BLaER1 (cell line): ENCODE measurements at regions not wholly inside any gene's neighbourhood (a gene's known extent, or its start where the extent isn't known, plus 50 kb on each side); places are given as distances from the start of the nearest gene placed in this dataset.

ENCODE experiments used
- H3K27ac ChIP-seq: shearing (Covaris generic); formaldehyde crosslinking; 2 replicates; pipeline ENCODE4 v1.8.1; 2022
- H3K27me3 ChIP-seq: shearing (Covaris generic); formaldehyde crosslinking; 2 replicates; pipeline ENCODE4 v1.8.1; 2022
- H3K36me3 ChIP-seq: shearing (Covaris generic); formaldehyde crosslinking; 2 replicates; pipeline ENCODE4 v1.8.1; 2022
- H3K4me1 ChIP-seq: shearing (Covaris generic); formaldehyde crosslinking; 2 replicates; pipeline ENCODE4 v1.8.1; 2022
- H3K4me2 ChIP-seq: shearing (Covaris generic); formaldehyde crosslinking; 2 replicates; pipeline ENCODE4 v1.8.1; 2022
- H3K4me3 ChIP-seq: shearing (Covaris generic); formaldehyde crosslinking; 2 replicates; pipeline ENCODE4 v1.8.1; 2022
- H3K9ac ChIP-seq: shearing (Covaris generic); formaldehyde crosslinking; 2 replicates; pipeline ENCODE4 v1.8.1; 2022
- H3K9me3 ChIP-seq: shearing (Covaris generic); formaldehyde crosslinking; 2 replicates; pipeline ENCODE4 v1.8.1; 2022
- H4K20me1 ChIP-seq: shearing (Covaris generic); formaldehyde crosslinking; 2 replicates; pipeline ENCODE4 v1.8.1; 2022
- Cebpa-rat ChIP-seq: shearing (Covaris generic); IDR thresholded peaks from 2 replicates; pipeline ENCODE4 v1.8.1; 2022

- Histone ChIP-seq H4K20me1 (no peaks in the 10 kb centered on the region), H3K27ac (no peak overlapping the region), H3K27me3 (no peaks in the 10 kb centered on the region), H3K9me3 (no peaks in the 10 kb centered on the region), H3K4me3 (no peak overlapping the region), H3K4me2 (no peak overlapping the region), H3K9ac (no peak overlapping the region), H3K4me1 (no peaks in the 10 kb centered on the region), H3K36me3 (no peaks in the 10 kb centered on the region)
- TF ChIP-seq Cebpa-rat: no peak
Observed at GRCh38 chr1:214989341-214989740, 93.2 kb upstream of the KCNK2 start.

GRCh38 chr1:214990619-214991018 is 91.9 kb upstream of the KCNK2 start:
- TF ChIP-seq Cebpa-rat: no peak
- H4K20me1 ChIP-seq: no peaks in the 10 kb centered on the region
- no peak overlapping the region for H3K9ac ChIP-seq
- no peaks in the 10 kb centered on the region for H3K9me3 ChIP-seq
- H3K4me2 ChIP-seq: no peak overlapping the region
- no peaks in the 10 kb centered on the region for H3K4me1 ChIP-seq
- H3K27ac ChIP-seq: no peak overlapping the region
- no peak overlapping the region for H3K4me3 ChIP-seq
- H3K36me3 ChIP-seq: no peaks in the 10 kb centered on the region
- H3K27me3 ChIP-seq: no peaks in the 10 kb centered on the region

- Histone ChIP-seq H3K9ac (no peak overlapping the region), H3K36me3 (no peaks in the 10 kb centered on the region), H4K20me1 (no peaks in the 10 kb centered on the region), H3K27ac (no peak overlapping the region), H3K4me3 (no peak overlapping the region), H3K4me2 (no peak overlapping the region), H3K27me3 (no peaks in the 10 kb centered on the region), H3K9me3 (no peaks in the 10 kb centered on the region), H3K4me1 (no peaks in the 10 kb centered on the region)
- no peak for TF ChIP-seq Cebpa-rat
Observed at GRCh38 chr1:214991691-214992315, 90.7 kb upstream of the KCNK2 start.

- TF ChIP-seq Cebpa-rat: no peak
- Histone ChIP-seq H3K9ac (no peak overlapping the region), H3K4me3 (no peak overlapping the region), H3K27ac (no peak overlapping the region), H3K4me1 (no peaks in the 10 kb centered on the region), H3K4me2 (no peak overlapping the region), H3K27me3 (no peaks in the 10 kb centered on the region), H4K20me1 (no peaks in the 10 kb centered on the region), H3K36me3 (no peaks in the 10 kb centered on the region), H3K9me3 (no peaks in the 10 kb centered on the region)
Observed at GRCh38 chr1:214993419-214993818, 89.1 kb upstream of the KCNK2 start.

GRCh38 chr1:214997685-214998084 is 84.9 kb upstream of the KCNK2 start:
- Histone ChIP-seq H3K4me2 (no peak overlapping the region), H3K4me1 (no peaks in the 10 kb centered on the region), H3K27ac (no peak overlapping the region), H3K27me3 (no peaks in the 10 kb centered on the region), H3K36me3 (no peaks in the 10 kb centered on the region), H3K9ac (no peak overlapping the region), H3K9me3 (no peaks in the 10 kb centered on the region), H3K4me3 (no peak overlapping the region), H4K20me1 (no peaks in the 10 kb centered on the region)
- no peak for TF ChIP-seq Cebpa-rat

GRCh38 chr1:215001419-215002021 is 81.0 kb upstream of the KCNK2 start:
- no peaks in the 10 kb centered on the region for H3K4me1 ChIP-seq
- H4K20me1 ChIP-seq: no peaks in the 10 kb centered on the region
- H3K9ac ChIP-seq: no peak overlapping the region
- no peaks in the 10 kb centered on the region for H3K27me3 ChIP-seq
- no peak overlapping the region for H3K4me3 ChIP-seq
- no peaks in the 10 kb centered on the region for H3K9me3 ChIP-seq
- H3K4me2 ChIP-seq: no peak overlapping the region
- TF ChIP-seq Cebpa-rat: no peak
- no peaks in the 10 kb centered on the region for H3K36me3 ChIP-seq
- H3K27ac ChIP-seq: no peak overlapping the region

DNA sequence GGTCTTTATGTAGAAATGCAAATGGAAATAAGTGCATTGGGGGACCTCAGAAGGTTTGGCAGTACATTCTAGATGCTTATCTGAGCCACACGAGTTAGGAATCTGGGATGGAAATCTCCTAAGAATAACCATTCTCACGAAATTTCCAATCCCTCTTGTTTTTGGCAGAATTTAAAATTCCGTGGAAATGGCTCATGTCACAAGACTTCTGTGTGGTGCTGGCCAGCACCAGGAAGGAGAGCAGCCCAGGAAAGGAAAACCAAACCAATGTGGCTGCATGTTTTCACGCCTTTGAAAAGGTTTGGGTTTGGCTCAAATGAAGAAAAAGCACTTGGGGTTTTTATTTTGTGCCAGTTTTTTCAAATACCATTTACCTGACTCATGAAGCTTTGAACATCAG is 80.1 kb upstream of the KCNK2 start:
- Histone ChIP-seq H3K27me3 (no peaks in the 10 kb centered on the region), H4K20me1 (no peaks in the 10 kb centered on the region), H3K4me2 (no peak overlapping the region), H3K36me3 (no peaks in the 10 kb centered on the region), H3K9ac (no peak overlapping the region), H3K4me1 (no peaks in the 10 kb centered on the region), H3K27ac (no peak overlapping the region), H3K9me3 (no peaks in the 10 kb centered on the region), H3K4me3 (no peak overlapping the region)
- TF ChIP-seq Cebpa-rat: no peak

- H3K4me2 ChIP-seq: no peak overlapping the region
- H3K27ac ChIP-seq: no peak overlapping the region
- no peaks in the 10 kb centered on the region for H3K27me3 ChIP-seq
- H3K9me3 ChIP-seq: no peaks in the 10 kb centered on the region
- no peaks in the 10 kb centered on the region for H3K4me1 ChIP-seq
- no peaks in the 10 kb centered on the region for H3K36me3 ChIP-seq
- H3K9ac ChIP-seq: no peak overlapping the region
- no peak for TF ChIP-seq Cebpa-rat
- no peaks in the 10 kb centered on the region for H4K20me1 ChIP-seq
- H3K4me3 ChIP-seq: no peak overlapping the region
Observed at GRCh38 chr1:215003686-215004085, 78.9 kb upstream of the KCNK2 start.

GRCh38 chr1:215004121-215004827 is 78.3 kb upstream of the KCNK2 start:
- H3K4me2 ChIP-seq: no peak overlapping the region
- H3K36me3 ChIP-seq: no peaks in the 10 kb centered on the region
- no peaks in the 10 kb centered on the region for H3K27me3 ChIP-seq
- no peak overlapping the region for H3K27ac ChIP-seq
- no peaks in the 10 kb centered on the region for H3K9me3 ChIP-seq
- H3K4me1 ChIP-seq: no peaks in the 10 kb centered on the region
- no peak overlapping the region for H3K9ac ChIP-seq
- H4K20me1 ChIP-seq: no peaks in the 10 kb centered on the region
- H3K4me3 ChIP-seq: no peak overlapping the region
- no peak for TF ChIP-seq Cebpa-rat

GRCh38 chr1:215005078-215005477 is 77.5 kb upstream of the KCNK2 start:
- Histone ChIP-seq H3K4me3 (no peak overlapping the region), H3K27me3 (no peaks in the 10 kb centered on the region), H3K27ac (no peak overlapping the region), H3K36me3 (no peaks in the 10 kb centered on the region), H3K9ac (no peak overlapping the region), H3K4me2 (no peak overlapping the region), H4K20me1 (no peaks in the 10 kb centered on the region), H3K9me3 (no peaks in the 10 kb centered on the region), H3K4me1 (no peaks in the 10 kb centered on the region)
- TF ChIP-seq Cebpa-rat: no peak
